Ovary (tissue), 7 donors: ENCODE measurements at regions not wholly inside any gene's neighbourhood (a gene's known extent, or its start where the extent isn't known, plus 50 kb on each side); places are given as distances from the start of the nearest gene placed in this dataset.

Source experiments
- DNase-seq, 5 donors: peaks; one replicate each; pipeline ENCODE4 v3.0.0-alpha.2; 2019 to 2020
- H3K27ac ChIP-seq, 2 donors: fragments of 200-600 bp; one replicate each; pipeline versions ENCODE4 v1.5.1 to v1.8.0; 2019 to 2022
- H3K27me3 ChIP-seq: fragments of 200-600 bp; one replicate; pipeline ENCODE4 v1.8.0; 2022
- H3K36me3 ChIP-seq: fragments of 200-600 bp; sonication (generic); one replicate; pipeline ENCODE4 v1.5.1; 2019
- H3K4me1 ChIP-seq: one replicate; pipeline ENCODE4 v1.8.1; 2013; ENCODE audit warnings: mild to moderate bottlenecking, moderate library complexity; ENCODE audit not compliant: insufficient read depth
- H3K4me3 ChIP-seq: fragments of 200-600 bp; sonication (generic); one replicate; pipeline ENCODE4 v1.5.1; 2017
- H3K9me3 ChIP-seq, 2 donors: fragments of 200-600 bp in 1 of 2; sonication (generic) in 1 of 2; one replicate each; pipeline versions ENCODE4 v1.5.1 to v1.8.1; 2013 to 2019; ENCODE audit warnings: mild to moderate bottlenecking in 1 of 2, moderate library complexity in 1 of 2
- EP300 ChIP-seq: sonication (generic); formaldehyde crosslinking; IDR thresholded peaks from one replicate; pipeline ENCODE4 v1.6.1; 2017; ENCODE audit warnings: antibody characterized with exemption
- POLR2A ChIP-seq: fragments of 450-650 bp; IDR thresholded peaks from one replicate; pipeline ENCODE4 v1.6.1; 2017; ENCODE audit warnings: antibody characterized with exemption, mild to moderate bottlenecking, moderate library complexity
- WGBS, 3 donors: extraction: QIAGEN DNeasy Blood & Tissue Kit in 1 of 3; methylation state at CpG; one replicate each; pipeline versions ENCODE4 v1.1.5 to v1.1.7; 2013 to 2017; 5-methylcytosine and 5-hydroxymethylcytosine counted together
- intact Hi-C, 4 donors: fragments of 100-400 bp; cut with DNase I; formaldehyde crosslinking; loops; one replicate each; pipeline versions ENCODE4 v1.11.0 to v1.15.1; 2022 to 2023
- TF ChIP-seq, protein P1 (sequence below), 3 donors: fragments of 450-650 bp in 2 of 3; fragments of 200-600 bp in 1 of 3; IDR thresholded peaks; one replicate each; pipeline versions ENCODE4 v1.5.1 to v1.8.0; 2016 to 2022; ENCODE audit warnings: antibody characterized with exemption in 3 of 3, mild to moderate bottlenecking in 1 of 3
- donor health status: DM: no; HTN: no; CAD: no; lungs with moderate emphysema.
- donor health status: DM: no; HTN: no; CAD: no.
- donor health status: Bipolar disorder and iron deficiency.
- donor health status: DM: no; HTN: no; CAD: no.
- donor health status: DM: yes; HTN: yes; CAD: no.

GRCh38 chr14:42606839-42607238, 1000.2 kb downstream of the LRFN5 start:
- TF ChIP-seq EP300, result no peak
- TF ChIP-seq, protein P1, sequence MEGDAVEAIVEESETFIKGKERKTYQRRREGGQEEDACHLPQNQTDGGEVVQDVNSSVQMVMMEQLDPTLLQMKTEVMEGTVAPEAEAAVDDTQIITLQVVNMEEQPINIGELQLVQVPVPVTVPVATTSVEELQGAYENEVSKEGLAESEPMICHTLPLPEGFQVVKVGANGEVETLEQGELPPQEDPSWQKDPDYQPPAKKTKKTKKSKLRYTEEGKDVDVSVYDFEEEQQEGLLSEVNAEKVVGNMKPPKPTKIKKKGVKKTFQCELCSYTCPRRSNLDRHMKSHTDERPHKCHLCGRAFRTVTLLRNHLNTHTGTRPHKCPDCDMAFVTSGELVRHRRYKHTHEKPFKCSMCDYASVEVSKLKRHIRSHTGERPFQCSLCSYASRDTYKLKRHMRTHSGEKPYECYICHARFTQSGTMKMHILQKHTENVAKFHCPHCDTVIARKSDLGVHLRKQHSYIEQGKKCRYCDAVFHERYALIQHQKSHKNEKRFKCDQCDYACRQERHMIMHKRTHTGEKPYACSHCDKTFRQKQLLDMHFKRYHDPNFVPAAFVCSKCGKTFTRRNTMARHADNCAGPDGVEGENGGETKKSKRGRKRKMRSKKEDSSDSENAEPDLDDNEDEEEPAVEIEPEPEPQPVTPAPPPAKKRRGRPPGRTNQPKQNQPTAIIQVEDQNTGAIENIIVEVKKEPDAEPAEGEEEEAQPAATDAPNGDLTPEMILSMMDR (IDR thresholded peaks at IDR 0.05), result no peak
- no peak for TF ChIP-seq POLR2A
- DNase-seq, result no peak
- 92 to 96% (median 93%) methylated on average over 3 of the region's 3 CpGs for WGBS, 3 donors
- H3K36me3 ChIP-seq, result no peaks in the 10 kb centered on the region
- no peaks in the 10 kb centered on the region for H3K9me3 ChIP-seq
- H3K4me1 ChIP-seq, result no peaks in the 10 kb centered on the region
- no peak overlapping the region for H3K4me3 ChIP-seq
- H3K27me3 ChIP-seq, result peaks cover 4% of the 10 kb centered on the region
- intact Hi-C loops, result no loop called here
- H3K27ac ChIP-seq, result no peak overlapping the region

DNA sequence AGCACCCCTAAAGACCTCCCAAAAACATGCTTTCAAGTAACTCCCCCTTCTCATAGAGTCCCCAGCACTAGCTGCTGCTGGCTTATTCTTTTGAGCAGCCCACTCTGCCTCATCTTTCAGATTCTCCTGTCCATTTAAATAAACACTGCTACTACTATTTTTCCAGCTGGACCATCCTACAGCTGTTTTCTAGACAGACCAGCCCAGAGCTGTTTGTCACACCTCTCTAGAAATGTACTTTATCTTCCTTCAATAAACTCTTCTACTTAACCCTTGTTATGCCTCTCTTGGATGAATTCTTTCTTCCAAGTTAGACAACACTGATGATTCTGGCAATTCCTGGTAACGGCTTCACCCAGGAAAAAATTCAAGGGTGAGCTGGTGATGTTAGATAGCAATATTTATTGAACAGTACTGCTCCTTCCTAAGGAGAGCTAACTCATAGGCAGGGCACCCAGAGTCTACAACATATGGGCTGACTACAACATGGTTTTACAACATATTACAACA, 995.7 kb downstream of the LRFN5 start:
- Histone ChIP-seq H3K36me3 (no peaks in the 10 kb centered on the region), H3K9me3 (no peaks in the 10 kb centered on the region), H3K27me3 (peaks cover 4% of the 10 kb centered on the region), H3K27ac (no peak overlapping the region), H3K4me3 (no peak overlapping the region), H3K4me1 (no peaks in the 10 kb centered on the region)
- DNase-seq, result no peak
- intact Hi-C loops, result no loop called here
- TF ChIP-seq EP300, result no peak
- TF ChIP-seq, protein P1 (IDR thresholded peaks at IDR 0.05), result no peak
- TF ChIP-seq POLR2A, result no peak
- 80 to 92% (median 92%) methylated on average over 1 of the region's 1 CpG for WGBS, 3 donors

DNA sequence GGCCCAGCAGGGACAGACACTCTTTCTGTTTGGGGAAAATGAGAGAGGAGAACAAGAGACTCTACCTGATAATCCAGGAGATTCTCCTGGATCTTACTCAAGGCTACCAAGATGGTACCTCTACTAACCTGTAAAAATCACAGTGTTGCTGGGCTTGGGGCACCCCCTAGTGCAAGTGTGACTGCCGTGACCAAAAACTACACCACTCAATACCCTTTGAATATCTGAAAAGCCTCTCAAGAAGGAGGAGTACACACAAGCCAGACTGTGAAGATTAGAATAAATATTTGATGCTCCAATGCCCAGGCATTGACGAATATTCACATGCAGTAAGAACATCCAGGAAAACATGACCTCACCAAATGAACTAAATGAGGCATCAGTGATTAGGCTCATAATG, 965.4 kb downstream of the LRFN5 start:
- Histone ChIP-seq H3K4me3 (no peak overlapping the region), H3K9me3 (no peaks in the 10 kb centered on the region), H3K36me3 (no peaks in the 10 kb centered on the region), H3K4me1 (no peaks in the 10 kb centered on the region), H3K27ac (no peak overlapping the region), H3K27me3 (no peaks in the 10 kb centered on the region)
- TF ChIP-seq, protein P1 (IDR thresholded peaks at IDR 0.05), result no peak
- TF ChIP-seq POLR2A (no peak), EP300 (no peak)
- intact Hi-C loops, result no loop called here
- 80 to 90% (median 88%) methylated on average over 2 of the region's 2 CpGs for WGBS, 3 donors
- no peak for DNase-seq

DNA sequence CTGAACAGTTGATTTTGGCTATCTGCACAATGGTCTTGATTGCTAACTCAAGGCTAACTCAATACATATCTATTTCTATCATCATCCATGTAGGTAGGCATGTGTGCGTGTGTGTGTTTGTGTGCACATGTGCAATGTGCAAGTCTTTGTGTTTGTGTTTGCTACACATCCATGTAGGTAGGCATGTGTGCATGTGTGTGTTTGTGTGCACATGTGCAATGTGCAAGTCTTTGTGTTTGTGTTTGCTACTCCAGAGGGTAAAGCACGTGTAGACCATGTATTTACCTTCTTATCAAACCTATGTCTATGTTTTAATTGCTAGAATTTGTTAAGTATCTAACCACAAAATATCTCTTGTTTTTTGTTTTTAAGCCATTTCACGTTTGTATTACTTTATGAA, 962.6 kb downstream of the LRFN5 start:
- no peak for TF ChIP-seq POLR2A
- TF ChIP-seq, protein P1 (IDR thresholded peaks at IDR 0.05), result no peak
- no peak for TF ChIP-seq EP300
- WGBS, 3 donors, result 64 to 71% (median 70%) methylated on average over 3 of the region's 3 CpGs
- no peaks in the 10 kb centered on the region for H3K4me1 ChIP-seq
- H3K9me3 ChIP-seq, result no peaks in the 10 kb centered on the region
- no peak for DNase-seq
- H3K36me3 ChIP-seq, result no peaks in the 10 kb centered on the region
- no peak overlapping the region for H3K4me3 ChIP-seq
- H3K27me3 ChIP-seq, result no peaks in the 10 kb centered on the region
- no peak overlapping the region for H3K27ac ChIP-seq
- intact Hi-C loops, result loop anchor here in 1 of 4 donors (5.0 kb wide), 1 partner anchor 868 kb away; no protein-coding TSS in a partner anchor
